Neural progenitor cell (in vitro differentiated cells): ENCODE measurements at regions not wholly inside any gene's neighbourhood (a gene's known extent, or its start where the extent isn't known, plus 50 kb on each side); places are given as distances from the start of the nearest gene placed in this dataset.

ENCODE experiments used
- EZH2 ChIP-seq: fragments of 200-600 bp; sonication (generic); IDR thresholded peaks from 2 replicates; pipeline ENCODE4 v1.6.1; 2017; ENCODE audit warnings: antibody characterized with exemption, mild to moderate bottlenecking, moderate library complexity
- TF ChIP-seq, protein P1 (sequence below): fragments of 200-600 bp; sonication (generic); IDR thresholded peaks from 2 replicates; pipeline ENCODE4 v1.5.1; 2017; ENCODE audit warnings: antibody characterized with exemption, mild to moderate bottlenecking

GRCh38 chr17:63040816-63041215 is 74.8 kb downstream of the TANC2 start:
- TF ChIP-seq, protein P1, sequence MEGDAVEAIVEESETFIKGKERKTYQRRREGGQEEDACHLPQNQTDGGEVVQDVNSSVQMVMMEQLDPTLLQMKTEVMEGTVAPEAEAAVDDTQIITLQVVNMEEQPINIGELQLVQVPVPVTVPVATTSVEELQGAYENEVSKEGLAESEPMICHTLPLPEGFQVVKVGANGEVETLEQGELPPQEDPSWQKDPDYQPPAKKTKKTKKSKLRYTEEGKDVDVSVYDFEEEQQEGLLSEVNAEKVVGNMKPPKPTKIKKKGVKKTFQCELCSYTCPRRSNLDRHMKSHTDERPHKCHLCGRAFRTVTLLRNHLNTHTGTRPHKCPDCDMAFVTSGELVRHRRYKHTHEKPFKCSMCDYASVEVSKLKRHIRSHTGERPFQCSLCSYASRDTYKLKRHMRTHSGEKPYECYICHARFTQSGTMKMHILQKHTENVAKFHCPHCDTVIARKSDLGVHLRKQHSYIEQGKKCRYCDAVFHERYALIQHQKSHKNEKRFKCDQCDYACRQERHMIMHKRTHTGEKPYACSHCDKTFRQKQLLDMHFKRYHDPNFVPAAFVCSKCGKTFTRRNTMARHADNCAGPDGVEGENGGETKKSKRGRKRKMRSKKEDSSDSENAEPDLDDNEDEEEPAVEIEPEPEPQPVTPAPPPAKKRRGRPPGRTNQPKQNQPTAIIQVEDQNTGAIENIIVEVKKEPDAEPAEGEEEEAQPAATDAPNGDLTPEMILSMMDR: no peak
- no peak for TF ChIP-seq EZH2
